Hematopoietic multipotent progenitor cell treated with erythropoietin and hydrocortisone succinate and interleukin-3 and kit ligand, for 15 days (in vitro differentiated cells): ENCODE measurements at regions not wholly inside any gene's neighbourhood (a gene's known extent, or its start where the extent isn't known, plus 50 kb on each side); places are given as distances from the start of the nearest gene placed in this dataset.
"Not testable (repeated sequence)": the region's sequence is repeated elsewhere in the genome, so short reads cannot be mapped to it uniquely, and the experiment has no call there.

Experiments used
- DNase-seq: peaks from one replicate; pipeline ENCODE4 v3.0.0-alpha.2; 2015; ENCODE audit warnings: low spot score

DNA sequence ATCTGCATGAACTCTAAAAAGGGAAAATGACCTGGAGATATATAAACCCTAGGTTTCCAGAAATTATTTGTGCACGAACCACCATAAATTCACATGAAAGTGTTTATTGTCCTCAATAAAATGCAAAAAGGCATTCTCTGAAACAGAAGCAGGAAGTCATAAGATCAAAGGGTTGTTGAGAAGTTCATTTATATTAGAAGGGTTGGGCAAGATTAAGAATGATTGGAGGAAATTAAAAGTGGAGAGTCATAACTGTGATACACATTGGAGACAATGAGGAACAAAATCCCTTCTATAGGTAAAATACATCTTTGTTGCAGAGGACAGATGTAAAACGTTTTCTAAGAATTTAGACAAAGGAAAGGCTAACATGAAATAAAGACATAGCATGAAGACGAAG, 476.8 kb downstream of the CBLN4 start:
- DNase-seq: no peak

DNA sequence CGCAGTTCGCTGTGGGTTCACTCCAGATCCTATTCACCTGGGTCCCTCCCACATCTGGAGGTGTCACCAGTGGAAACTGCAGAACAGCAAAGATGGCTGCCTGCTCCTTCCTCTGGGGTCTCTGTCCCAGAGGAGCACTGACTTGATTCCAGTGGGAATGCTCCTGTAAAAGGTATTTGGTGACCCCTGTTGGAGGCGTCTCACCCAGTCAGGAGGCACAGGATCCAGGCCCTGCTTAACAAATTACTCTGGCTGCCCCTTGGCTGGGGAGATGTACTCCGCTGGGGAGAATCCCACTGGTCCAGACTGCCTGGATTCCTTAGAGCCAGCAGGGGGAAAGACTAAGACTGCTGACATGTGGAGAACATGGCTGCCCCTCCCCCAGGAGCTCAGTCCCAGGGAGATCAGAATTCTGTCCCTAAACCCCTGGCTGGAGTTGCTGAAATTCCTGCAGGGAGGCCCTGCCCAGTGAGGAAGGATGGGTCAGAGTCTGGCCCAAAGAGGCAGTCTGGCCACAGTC, 483.0 kb downstream of the CBLN4 start:
- no peak for DNase-seq

DNA sequence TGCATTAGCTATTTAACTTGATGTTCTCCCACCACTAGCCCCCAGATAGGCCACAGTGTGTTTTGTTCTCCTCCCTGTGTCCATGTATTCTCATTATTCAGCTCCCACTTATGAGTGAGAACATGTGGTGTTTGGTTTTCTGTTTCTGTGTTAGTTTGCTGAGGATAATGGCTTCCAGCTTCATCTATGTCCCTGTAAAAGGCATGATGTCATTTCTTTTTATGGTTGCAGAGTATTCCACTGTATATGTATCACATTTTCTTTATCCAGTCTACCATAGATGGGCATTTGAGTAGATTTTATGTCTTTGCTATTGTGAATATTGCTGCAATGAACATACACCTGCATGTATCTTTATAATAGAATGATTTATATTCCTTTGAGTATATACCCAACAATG, 487.7 kb downstream of the CBLN4 start:
- not testable (repeated sequence) for DNase-seq

DNA sequence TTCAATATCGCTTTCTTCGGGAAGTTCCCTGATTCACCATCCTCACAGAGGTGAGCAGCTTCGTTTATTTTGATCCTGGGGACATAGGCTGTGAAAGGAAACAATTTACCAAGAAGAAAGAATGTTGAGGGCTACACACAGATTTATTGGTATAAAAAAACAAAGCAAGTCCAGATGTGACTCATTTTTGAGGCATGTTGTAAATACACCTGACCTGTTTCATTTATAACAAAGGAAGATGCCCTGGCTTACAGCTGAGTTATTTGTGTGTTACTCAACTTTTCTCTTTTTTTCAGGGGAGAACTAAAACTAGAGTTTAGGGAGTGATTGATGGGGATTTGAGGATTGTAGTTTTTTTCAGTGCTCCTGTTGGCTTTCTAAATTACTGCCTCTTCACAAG, 489.5 kb downstream of the CBLN4 start:
- DNase-seq: no peak

DNA sequence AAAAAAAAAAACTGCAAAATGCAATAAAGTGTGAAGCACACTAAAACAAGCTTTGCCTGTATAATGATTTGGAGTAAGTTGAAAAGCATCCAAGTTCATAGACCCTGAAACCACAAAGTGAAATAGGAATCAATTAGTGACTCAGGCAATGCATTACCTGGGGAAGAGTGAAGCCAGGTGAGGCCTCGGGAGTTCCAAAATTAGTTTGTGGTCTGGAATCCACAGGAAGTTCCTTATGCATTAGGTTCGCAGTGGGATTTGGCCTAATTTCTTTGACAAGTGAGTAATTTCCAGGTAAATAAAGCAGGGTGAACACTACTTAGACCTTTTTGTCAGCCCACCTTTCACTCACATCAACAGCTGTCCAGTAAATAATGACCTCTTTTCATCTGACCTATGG, 490.8 kb downstream of the CBLN4 start:
- no peak for DNase-seq

DNA sequence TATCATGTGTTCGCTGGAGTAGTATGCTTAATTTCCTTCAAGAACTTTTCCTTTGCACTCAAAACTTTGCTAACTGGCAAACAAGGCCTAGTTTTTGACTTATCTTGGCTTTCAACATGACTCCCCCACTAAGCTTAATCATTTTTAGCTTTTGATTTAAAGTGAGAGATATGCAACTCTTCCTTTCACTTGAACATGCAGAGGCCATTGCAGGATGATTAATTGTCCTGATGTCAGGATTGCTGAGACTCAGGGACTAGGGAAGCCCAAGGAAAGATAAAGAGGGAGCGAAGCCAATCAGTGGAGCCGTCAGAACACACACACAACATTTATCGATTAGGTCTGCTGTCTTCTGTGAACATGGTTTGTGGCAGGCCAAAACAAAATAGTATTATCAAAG, 491.4 kb downstream of the CBLN4 start:
- no peak for DNase-seq

DNA sequence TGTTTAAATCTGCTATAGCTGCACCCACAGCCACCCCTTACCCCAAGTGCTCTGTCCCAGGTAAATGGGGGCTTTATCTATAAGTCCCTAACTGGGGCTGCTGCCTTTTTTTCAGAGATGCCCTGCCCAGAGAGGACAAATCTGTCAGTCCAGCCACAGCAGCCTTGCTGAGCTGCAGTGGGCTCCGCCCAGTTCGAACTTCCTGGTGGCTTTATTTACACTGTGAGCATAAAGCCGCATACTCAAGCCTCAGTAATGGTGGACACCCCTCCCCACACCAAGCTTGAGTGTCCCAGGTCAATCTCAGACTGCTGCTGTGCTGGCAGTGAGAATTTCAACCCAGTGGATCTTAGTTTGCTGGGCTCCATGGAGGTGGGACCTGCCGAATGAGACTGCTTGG, 505.2 kb downstream of the CBLN4 start:
- no peak for DNase-seq

DNA sequence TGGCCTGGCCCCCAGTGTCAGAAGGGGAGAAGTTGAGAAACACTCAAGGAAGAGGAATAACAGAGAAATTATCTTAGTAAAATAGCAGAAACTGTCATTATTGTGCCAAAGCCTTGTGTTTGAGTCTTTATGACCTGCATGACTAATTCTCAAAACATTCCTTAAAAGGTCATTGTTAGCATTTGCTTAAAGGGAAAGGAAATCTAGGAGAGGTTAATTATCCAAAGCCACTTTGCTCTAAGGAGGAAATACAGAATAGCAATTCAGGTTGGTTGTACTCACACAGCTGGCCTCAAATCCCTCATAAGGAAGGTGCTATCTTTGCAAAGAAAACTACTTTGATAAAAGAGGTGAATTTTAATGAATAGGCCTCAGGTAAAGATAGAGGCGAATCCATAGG, 516.7 kb downstream of the CBLN4 start:
- no peak for DNase-seq

DNA sequence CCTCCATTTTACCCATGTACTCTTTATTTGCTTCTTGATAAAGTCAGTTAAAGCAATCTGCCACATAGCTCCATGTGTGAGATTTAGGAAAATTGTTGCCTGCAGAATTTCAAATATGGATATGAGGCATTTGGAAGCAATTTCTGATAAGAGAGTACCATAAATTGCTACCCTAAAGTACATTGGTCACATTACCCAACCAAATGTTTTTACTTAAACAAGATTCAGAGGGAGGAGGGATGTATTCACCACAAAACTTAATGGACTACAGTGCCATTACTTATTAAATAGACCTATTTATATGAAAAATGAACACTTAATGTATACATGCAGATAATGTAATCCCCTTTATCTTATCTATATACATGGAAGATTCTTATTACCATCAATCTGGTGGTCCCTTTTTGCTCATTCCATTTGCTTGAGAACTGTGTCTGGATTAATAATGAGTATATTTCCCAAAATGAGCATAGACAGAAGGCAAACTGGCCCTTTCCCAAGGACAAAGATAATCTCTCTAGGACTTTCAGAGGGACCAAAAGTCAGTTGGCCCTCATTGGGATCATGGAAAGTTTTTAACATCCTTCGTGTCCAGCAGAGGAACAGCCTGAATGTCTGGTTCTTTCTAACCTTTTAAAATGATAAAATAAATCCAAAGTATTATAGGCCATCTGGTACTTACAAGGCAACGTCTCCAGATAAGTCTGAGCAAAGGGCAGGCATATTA, 526.4 kb downstream of the CBLN4 start:
- no peak for DNase-seq

DNA sequence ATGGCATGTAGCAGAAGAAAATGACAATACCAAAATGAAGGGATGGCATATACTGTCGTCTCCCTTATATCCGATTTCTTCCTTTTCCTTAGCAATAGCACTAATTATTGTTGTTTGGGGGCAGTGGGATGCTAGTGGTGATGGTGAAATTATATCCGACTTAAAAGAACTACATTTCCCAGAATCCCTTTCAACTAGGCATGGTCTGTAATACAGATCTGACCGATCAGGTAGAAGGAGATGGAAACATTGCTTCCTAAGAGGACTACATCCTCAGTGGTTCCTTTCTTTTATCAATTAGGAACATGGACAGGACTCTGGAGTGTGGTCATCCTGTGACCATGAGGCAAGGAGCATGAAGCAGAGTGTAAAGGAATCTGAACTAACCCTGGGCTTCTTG, 532.6 kb downstream of the CBLN4 start:
- no peak for DNase-seq

DNA sequence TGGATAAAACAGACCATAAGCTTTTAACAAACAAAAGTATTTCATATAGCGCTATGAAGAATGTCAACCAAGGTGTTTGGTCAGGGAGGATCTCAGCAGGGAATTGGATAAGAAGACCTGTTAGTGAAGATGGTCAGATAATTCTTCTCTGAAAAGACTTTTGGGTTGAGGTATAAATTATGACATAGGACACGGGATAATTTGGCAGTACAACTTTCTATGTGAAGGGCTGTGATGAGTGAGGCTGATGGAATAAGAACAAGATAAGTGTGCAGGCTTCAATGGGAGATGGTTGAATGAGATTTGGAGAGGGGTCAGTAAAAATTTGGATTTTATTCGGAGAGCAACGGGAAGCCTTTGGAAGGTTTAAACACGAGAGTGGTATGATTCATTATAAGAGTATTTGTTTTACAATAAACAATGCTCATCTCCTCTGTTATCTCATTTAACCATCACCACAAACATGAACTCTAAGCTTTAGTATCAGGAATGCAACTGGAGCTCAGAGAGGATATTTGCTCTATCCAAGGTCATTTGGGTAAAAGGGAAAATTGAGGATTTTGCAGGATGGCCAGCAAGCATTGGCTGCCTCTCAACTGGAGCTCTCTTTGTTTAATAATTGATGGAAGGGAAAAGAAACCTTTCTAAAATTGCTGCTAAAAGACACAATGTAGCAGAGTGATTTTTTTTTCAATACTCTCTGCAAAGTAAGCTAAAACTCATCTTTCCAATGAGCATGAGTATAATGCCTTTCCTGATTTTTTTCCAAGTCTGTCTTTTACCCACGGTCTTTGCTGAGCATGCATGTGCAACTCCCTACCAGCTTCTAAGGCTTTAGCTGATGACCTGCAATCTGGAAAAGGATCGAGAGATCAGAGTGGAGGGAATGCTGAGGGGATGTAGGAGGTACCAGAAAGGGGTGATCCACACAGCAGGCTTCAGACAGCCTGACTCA, 534.0 kb downstream of the CBLN4 start:
- no peak for DNase-seq

DNA sequence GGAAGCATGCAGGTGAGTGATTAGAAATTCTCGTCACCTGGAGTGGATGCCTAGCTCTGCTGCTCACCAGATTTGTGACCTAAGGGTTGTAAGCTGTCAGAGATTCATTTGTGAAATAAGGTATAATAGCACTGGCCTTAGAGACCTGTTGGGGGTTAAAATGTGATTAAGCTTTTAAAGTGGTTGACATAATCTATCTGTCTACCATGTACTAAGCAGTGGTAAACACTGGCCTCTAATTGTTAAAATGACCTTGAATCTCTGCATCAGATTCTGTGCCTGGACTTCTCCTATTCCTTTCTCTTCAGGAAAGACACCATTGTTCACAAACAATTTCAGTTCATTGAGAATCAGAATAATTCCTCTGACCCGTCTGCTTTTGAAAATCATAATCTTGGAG, 536.2 kb downstream of the CBLN4 start:
- DNase-seq: no peak

DNA sequence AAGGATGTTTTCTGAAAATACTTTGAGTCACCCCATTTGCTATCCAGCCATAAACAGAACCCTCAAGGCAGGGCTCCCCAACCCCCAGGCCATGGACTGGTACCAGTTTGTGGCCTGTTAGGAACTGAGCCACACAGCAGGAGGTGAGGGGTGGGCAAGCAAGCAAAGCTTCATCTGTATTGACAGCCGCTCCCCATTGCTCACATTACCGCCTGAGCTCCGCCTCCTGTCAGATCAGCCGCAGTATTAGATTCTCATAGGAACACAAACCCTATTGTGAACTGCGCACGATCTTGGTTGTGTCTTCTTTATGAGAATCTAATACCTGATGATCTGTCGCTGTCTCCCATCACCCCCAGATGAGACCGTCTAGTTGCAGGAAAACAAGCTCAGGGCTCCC, 543.8 kb downstream of the CBLN4 start:
- DNase-seq: no peak

DNA sequence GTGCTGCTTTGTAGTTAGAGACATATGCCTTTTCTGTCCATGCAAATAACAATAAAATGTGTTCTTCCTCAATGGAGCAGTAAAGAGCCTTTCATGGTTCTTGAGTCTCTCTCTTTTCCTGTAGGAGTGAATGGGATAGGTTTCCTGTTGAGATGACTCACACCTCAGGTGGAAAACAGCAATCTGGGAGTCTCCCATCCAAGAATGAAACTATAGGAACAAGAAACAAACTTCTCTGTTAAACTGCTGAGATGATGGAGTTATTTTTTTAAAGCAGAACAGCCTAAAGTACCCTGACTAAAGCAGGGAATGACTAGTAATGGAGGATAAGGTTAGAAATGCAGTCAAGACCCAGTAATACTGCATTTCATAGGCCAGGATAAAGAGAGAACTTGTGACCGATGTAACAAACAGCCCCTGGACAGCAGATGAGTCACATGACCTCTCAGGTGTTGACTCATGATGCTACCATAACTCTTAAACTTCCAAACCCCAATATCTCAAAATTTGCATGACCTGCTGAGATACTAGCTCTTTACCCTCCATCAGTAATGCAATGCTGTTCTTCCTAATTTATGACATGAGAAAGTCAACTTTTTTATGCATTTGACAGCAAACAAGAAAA, 548.9 kb downstream of the CBLN4 start:
- no peak for DNase-seq

DNA sequence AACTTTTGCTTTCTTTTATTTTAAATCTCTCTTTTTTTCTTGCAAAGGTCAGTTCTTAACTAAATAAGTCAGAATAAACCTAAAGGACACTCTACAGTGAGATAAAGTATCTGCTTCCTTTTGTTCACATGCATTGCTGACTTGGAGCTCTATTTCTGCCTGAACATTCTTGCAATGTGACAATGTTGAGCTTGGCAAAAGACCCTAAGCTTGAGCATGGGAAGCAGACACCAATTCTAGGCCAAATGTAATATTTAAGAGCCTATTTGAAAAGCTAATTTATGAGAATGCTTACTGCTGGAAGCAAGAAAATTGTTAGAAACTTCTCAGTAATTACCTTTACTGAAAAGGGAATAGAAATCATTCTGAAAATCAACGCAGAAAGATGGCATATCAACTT, 556.2 kb downstream of the CBLN4 start:
- DNase-seq: no peak

DNA sequence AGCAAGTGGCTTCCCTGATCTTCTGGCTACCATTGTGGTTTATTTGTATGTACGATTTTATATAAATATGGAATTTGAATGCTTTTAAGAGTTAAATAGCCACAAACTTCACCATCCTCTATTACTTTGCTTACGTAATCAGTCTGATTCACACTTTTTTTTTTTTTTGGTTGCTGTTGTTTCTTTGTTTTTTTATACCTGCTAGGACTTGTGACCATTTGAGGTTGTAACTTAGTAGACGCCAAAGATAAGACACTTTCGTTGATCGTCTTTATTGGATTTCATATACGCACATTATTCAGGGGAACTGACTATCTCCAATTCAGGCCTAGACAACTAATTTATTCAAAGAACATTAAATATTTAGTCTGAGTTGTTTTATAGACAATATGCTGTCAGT, 559.0 kb downstream of the CBLN4 start:
- DNase-seq: no peak

DNA sequence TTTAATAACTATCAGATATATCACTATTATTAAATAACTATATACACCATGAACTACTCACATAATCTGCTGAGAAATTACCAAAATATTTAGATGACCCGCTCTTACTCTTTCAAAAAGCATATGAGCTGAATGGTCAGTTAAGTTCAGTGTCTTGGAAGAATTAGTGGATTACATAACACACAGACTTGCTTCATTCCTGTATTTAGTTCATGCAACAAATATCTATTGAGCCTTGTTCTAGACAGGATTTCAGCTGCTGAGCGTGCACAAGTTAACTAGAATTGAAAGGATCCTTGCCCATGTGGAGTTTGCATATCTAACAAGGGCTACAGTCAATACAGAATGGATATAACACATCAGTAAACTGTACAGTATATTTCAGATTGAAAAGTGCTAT, 566.2 kb downstream of the CBLN4 start:
- DNase-seq: no peak

DNA sequence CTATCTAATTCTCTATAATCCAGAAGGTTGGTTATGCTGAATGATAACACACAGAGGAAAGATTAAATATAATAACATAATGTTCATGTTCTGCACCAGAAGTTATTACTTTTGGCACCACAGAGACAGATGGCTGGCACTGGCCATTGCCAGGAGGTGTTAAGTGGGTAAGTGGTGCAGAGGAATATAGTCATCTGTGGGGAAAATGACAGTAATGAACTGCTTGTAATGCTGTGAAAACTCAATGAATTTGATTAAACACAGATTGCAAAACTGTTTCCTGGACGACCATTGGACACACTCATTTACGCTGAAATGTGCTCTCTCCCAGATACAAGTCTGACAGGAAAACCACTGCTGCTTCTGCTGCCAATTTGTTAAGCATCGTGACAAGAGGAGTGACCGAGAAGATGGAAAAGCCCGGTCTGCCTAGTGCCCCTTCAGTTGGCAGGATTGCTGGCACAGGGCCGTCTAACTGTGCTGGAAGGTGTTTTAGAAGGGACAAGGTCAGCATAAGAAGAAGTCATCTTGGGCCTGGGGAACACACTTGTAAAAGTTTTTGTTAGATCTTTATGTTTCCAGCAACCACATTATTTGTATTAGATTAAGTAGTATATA, 567.4 kb downstream of the CBLN4 start:
- no peak for DNase-seq

DNA sequence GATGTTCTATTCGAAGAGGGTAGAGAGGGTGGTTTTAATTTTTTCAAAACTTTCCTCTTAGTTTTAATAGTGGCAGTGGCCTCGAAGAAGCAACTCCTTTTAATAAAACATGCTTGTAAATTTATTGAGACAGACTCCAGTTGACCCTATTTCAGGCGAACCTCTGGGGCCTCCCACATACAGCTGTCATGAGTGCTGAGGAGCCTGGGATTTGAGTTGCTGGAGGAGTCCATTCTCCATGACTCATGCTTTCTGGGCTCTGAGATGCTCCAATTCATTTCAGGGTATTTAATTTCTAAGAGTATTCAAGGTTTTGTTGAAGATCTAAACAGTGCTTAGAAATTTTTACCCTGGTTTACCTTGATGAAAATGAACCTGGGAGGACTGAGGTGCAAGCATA, 580.4 kb downstream of the CBLN4 start:
- DNase-seq: no peak

DNA sequence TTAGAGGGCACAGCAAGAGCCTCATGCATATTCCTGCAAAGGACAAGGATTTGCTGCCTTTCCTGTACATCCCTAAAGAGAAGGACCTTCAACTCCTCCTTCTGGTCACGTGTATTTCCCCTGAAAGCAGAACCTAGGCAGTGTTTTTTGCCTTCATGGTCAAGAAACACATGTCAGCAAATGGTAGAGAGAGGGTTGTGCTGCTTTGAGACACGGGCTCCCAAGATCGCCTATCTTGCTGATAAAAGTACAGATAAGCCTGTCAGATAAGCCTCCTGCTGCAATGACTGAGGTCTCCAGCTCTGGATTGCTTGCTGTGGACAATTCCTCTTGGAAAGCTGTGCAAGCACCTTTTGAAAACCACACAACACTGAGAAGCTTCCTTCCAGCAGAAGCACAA, 580.8 kb downstream of the CBLN4 start:
- no peak for DNase-seq

DNA sequence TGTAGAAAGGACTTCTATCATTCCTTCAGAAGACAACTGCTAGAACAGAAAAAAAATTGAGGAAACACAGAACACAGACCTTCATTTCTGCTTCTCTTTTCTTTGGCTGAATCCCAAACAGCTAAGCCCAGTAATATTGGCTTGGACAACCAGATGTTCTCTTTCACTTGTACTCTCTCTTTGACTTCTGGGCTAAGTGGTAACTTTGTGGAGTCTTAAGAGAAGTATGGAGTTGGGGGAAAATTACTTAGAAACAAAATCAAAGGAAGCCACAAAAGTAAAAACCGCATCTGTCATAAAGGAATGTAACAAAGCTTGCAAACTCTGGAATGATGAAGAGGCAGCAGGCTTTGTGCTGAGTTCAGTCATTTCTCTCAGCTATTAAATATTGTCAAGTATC, 587.5 kb downstream of the CBLN4 start:
- no peak for DNase-seq

DNA sequence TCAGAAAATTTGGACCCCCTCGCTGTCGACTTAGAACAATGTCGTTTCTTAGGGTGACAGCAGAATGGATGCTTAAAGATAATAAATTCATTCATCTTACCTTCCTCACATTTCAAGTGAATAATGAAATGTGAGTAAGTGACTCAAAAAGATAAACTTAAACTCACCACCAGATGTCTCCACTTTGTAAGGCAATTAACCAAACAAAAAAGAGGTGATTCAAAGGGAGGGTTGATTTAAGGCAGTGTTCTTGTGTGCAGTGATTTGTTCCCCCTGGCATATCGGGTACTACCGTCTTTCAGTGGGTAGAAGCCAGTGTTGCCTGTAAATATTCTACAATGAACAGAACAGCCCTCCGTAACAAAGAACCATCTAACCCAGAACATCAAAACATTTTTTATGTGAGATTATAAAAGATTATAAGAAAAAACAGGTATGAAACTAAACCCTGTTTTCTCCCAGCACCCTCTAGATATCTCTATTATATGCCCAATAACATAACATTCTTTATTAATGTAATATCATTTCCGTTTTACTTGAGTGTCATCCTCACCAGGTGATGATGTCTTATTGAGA, 589.7 kb downstream of the CBLN4 start:
- DNase-seq: no peak
